DND-41 (cell line): ENCODE measurements at regions not wholly inside any gene's neighbourhood (a gene's known extent, or its start where the extent isn't known, plus 50 kb on each side); places are given as distances from the start of the nearest gene placed in this dataset.

Experiments
- EZH2 ChIP-seq: IDR thresholded peaks from 3 replicates; pipeline ENCODE4 v1.6.1; 2012; ENCODE audit warnings: borderline replicate concordance, low read depth, mild to moderate bottlenecking, moderate library complexity, low read length, inconsistent platforms; ENCODE audit not compliant: severe bottlenecking
- TF ChIP-seq, protein P1 (sequence below): IDR thresholded peaks from 2 replicates; pipeline ENCODE4 v1.5.1; 2012; ENCODE audit warnings: borderline replicate concordance, low read length, moderate library complexity, mild to moderate bottlenecking; ENCODE audit not compliant: poor library complexity, severe bottlenecking; ENCODE audit errors: extremely low read depth

DNA sequence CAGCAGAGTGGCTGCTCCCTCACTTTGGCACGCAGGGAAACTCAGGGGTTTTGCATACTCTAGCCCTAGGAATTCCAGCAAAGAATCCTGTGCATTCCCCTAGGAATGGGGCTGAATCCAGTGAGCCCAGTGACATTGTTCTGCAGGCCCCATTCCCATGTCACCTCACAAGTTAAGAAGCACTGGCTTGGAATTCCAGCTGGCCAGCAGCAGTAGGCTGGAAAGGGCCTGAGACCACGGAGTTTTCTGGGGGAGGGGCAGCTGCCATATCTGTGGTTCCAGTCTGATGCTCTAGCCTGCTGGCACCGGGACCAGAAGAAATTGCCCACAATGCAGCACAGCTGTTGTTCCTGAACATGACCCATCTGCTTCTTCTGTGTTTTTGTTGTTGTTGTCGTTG is 217.6 kb upstream of the DMRTA1 start:
- TF ChIP-seq, protein P1, sequence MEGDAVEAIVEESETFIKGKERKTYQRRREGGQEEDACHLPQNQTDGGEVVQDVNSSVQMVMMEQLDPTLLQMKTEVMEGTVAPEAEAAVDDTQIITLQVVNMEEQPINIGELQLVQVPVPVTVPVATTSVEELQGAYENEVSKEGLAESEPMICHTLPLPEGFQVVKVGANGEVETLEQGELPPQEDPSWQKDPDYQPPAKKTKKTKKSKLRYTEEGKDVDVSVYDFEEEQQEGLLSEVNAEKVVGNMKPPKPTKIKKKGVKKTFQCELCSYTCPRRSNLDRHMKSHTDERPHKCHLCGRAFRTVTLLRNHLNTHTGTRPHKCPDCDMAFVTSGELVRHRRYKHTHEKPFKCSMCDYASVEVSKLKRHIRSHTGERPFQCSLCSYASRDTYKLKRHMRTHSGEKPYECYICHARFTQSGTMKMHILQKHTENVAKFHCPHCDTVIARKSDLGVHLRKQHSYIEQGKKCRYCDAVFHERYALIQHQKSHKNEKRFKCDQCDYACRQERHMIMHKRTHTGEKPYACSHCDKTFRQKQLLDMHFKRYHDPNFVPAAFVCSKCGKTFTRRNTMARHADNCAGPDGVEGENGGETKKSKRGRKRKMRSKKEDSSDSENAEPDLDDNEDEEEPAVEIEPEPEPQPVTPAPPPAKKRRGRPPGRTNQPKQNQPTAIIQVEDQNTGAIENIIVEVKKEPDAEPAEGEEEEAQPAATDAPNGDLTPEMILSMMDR: no peak
- no peak for TF ChIP-seq EZH2
